PC-9 (cell line): ENCODE measurements at regions not wholly inside any gene's neighbourhood (a gene's known extent, or its start where the extent isn't known, plus 50 kb on each side); places are given as distances from the start of the nearest gene placed in this dataset.

Experiments used
- BruUV-seq: library from RNA; stranded (reverse); fragments of 400-500 nt; replicated peaks from 2 replicates; lab custom pipeline; 2021; lab: Mats Ljungman, UMichigan
- CTCF ChIA-PET: fragments of 300-600 bp; sonication (Branson Sonifier 250); formaldehyde crosslinking; loops from one replicate; lab custom pipeline; 2022; ENCODE audit warnings: antibody characterized with exemption; lab: Charles Lee
- POLR2A ChIA-PET: fragments of 300-600 bp; sonication (Branson Sonifier 250); formaldehyde crosslinking; loops from one replicate; lab custom pipeline; 2022; ENCODE audit warnings: antibody characterized with exemption; ENCODE audit not compliant: unreplicated experiment; lab: Charles Lee
- DNase-seq, 2 experiments: peaks; one replicate each; pipeline versions ENCODE4 v3.0.0 to v3.0.0-alpha.2; 2015 to 2022; ENCODE audit warnings: mixed read lengths in 1 of 2
- H2AFZ ChIP-seq: fragments of 200-600 bp; sonication (generic); 2 replicates; pipeline ENCODE4 v1.8.1; 2017; ENCODE audit warnings: antibody characterized with exemption
- H3F3A ChIP-seq: fragments of 200-600 bp; sonication (generic); 2 replicates; pipeline ENCODE4 v1.8.1; 2017; ENCODE audit warnings: antibody characterized with exemption, mild to moderate bottlenecking, low read depth; ENCODE audit not compliant: insufficient read depth
- H3K27ac ChIP-seq: fragments of 200-600 bp; sonication (generic); 2 replicates; pipeline ENCODE4 v1.6.1; 2016; ENCODE audit warnings: mixed run types
- H3K27me3 ChIP-seq: fragments of 200-600 bp; sonication (generic); 2 replicates; pipeline ENCODE4 v1.6.1; 2016; ENCODE audit warnings: low read depth, mixed run types; ENCODE audit not compliant: insufficient read depth
- H3K36me3 ChIP-seq: fragments of 200-600 bp; sonication (generic); 2 replicates; pipeline ENCODE4 v1.6.1; 2016; ENCODE audit warnings: low read depth, mixed run types
- H3K4me1 ChIP-seq: fragments of 200-600 bp; sonication (generic); replicated peaks from 2 replicates; pipeline ENCODE4 v1.6.1; 2016; ENCODE audit warnings: mixed run types; ENCODE audit not compliant: insufficient read depth
- H3K4me2 ChIP-seq: fragments of 200-600 bp; sonication (generic); 2 replicates; pipeline ENCODE4 v1.6.1; 2017; ENCODE audit warnings: mixed run types
- H3K4me3 ChIP-seq: fragments of 200-600 bp; sonication (generic); 2 replicates; pipeline ENCODE4 v1.6.1; 2016; ENCODE audit warnings: mixed run types
- H3K79me2 ChIP-seq: fragments of 200-600 bp; sonication (generic); 2 replicates; pipeline ENCODE4 v1.6.1; 2017; ENCODE audit warnings: low read depth, mixed run types
- H3K9me2 ChIP-seq: fragments of 200-600 bp; sonication (generic); 2 replicates; pipeline ENCODE4 v1.8.1; 2017; ENCODE audit warnings: mild to moderate bottlenecking; ENCODE audit not compliant: insufficient read depth
- H3K9me3 ChIP-seq: fragments of 200-600 bp; sonication (generic); 2 replicates; pipeline ENCODE4 v1.8.1; 2016; ENCODE audit warnings: low read depth; ENCODE audit not compliant: insufficient read depth
- H4K20me1 ChIP-seq: fragments of 200-600 bp; sonication (generic); 2 replicates; pipeline ENCODE4 v1.8.1; 2017; ENCODE audit not compliant: insufficient read depth
- CTCF ChIP-seq: fragments of 200-600 bp; sonication (generic); conservative IDR thresholded peaks from 2 replicates; pipeline ENCODE4 v1.6.1; 2017; ENCODE audit warnings: mixed run types, antibody characterized with exemption, mild to moderate bottlenecking, moderate library complexity
- EZH2 ChIP-seq: fragments of 200-600 bp; sonication (generic); IDR thresholded peaks from 2 replicates; pipeline ENCODE4 v1.8.0; 2017; ENCODE audit warnings: antibody characterized with exemption, low read depth
- intact Hi-C: fragments of 100-400 bp; cut with micrococcal nuclease; formaldehyde crosslinking; loops from one replicate; pipeline ENCODE4 v1.10.0; 2022; ENCODE audit not compliant: unreplicated experiment

GRCh38 chr15:79538527-79538926 is 106.4 kb downstream of the MINAR1 start:
- no peaks in the 10 kb centered on the region for H3F3A ChIP-seq
- H3K79me2 ChIP-seq, result no peaks in the 10 kb centered on the region
- DNase-seq, result no peak
- H3K9me3 ChIP-seq, result no peaks in the 10 kb centered on the region
- ChIA-PET POLR2A (no interaction called here), CTCF (no interaction called here)
- H4K20me1 ChIP-seq, result no peaks in the 10 kb centered on the region; the same call in 1 of the 2 replicates
- H3K4me2 ChIP-seq, result no peak overlapping the region
- H3K36me3 ChIP-seq, result no peaks in the 10 kb centered on the region
- H3K27me3 ChIP-seq, result peaks cover 39% of the 10 kb centered on the region
- no peak overlapping the region for H2AFZ ChIP-seq
- intact Hi-C loops, result no loop called here
- no peaks in the 10 kb centered on the region for H3K9me2 ChIP-seq
- no peaks in the 10 kb centered on the region for H3K4me1 ChIP-seq
- no peak overlapping the region for H3K4me3 ChIP-seq
- TF ChIP-seq CTCF, result no peak
- TF ChIP-seq EZH2, result no peak
- BruUV-seq, result no TSS peak
- no peak overlapping the region for H3K27ac ChIP-seq

GRCh38 chr15:79539401-79539800 is 107.3 kb downstream of the MINAR1 start:
- POLR2A ChIA-PET, result no interaction called here
- intact Hi-C loops, result no loop called here
- no peaks in the 10 kb centered on the region for H3K79me2 ChIP-seq
- H3K9me3 ChIP-seq, result no peaks in the 10 kb centered on the region
- TF ChIP-seq EZH2 (no peak), CTCF (no peak)
- CTCF ChIA-PET, result no interaction called here
- no peaks in the 10 kb centered on the region for H3K9me2 ChIP-seq
- no peak for DNase-seq
- no peaks in the 10 kb centered on the region for H3K4me1 ChIP-seq
- H3K27ac ChIP-seq, result no peak overlapping the region
- BruUV-seq, result no TSS peak
- peaks cover 33% of the 10 kb centered on the region for H3K27me3 ChIP-seq
- no peaks in the 10 kb centered on the region for H3F3A ChIP-seq
- H3K36me3 ChIP-seq, result no peaks in the 10 kb centered on the region
- H2AFZ ChIP-seq, result no peak overlapping the region
- no peak overlapping the region for H3K4me3 ChIP-seq
- H3K4me2 ChIP-seq, result no peak overlapping the region
- no peaks in the 10 kb centered on the region; the same call in 1 of the 2 replicates for H4K20me1 ChIP-seq

- no peak overlapping the region for H3K27ac ChIP-seq
- peaks cover 34% of the 10 kb centered on the region for H3K27me3 ChIP-seq
- CTCF ChIA-PET, result no interaction called here
- no peaks in the 10 kb centered on the region for H3K79me2 ChIP-seq
- no peak overlapping the region for H3K4me2 ChIP-seq
- H3K4me3 ChIP-seq, result no peak overlapping the region
- H3K36me3 ChIP-seq, result no peaks in the 10 kb centered on the region
- no peaks in the 10 kb centered on the region for H3K4me1 ChIP-seq
- intact Hi-C loops, result no loop called here
- BruUV-seq, result no TSS peak
- TF ChIP-seq CTCF, result no peak; the same call in 1 of the 2 replicates
- no peak for TF ChIP-seq EZH2
- no peaks in the 10 kb centered on the region; the same call in 1 of the 2 replicates for H4K20me1 ChIP-seq
- no peak overlapping the region for H2AFZ ChIP-seq
- no peaks in the 10 kb centered on the region for H3K9me3 ChIP-seq
- no peaks in the 10 kb centered on the region for H3F3A ChIP-seq
- H3K9me2 ChIP-seq, result no peaks in the 10 kb centered on the region
- DNase-seq, result no peak
- POLR2A ChIA-PET, result no interaction called here
Observed at GRCh38 chr15:79540551-79540950, 108.4 kb downstream of the MINAR1 start.
